ENCODE measurements at regions not wholly inside any gene's neighbourhood (a gene's known extent, or its start where the extent isn't known, plus 50 kb on each side); places are given as distances from the start of the nearest gene placed in this dataset.

DNA sequence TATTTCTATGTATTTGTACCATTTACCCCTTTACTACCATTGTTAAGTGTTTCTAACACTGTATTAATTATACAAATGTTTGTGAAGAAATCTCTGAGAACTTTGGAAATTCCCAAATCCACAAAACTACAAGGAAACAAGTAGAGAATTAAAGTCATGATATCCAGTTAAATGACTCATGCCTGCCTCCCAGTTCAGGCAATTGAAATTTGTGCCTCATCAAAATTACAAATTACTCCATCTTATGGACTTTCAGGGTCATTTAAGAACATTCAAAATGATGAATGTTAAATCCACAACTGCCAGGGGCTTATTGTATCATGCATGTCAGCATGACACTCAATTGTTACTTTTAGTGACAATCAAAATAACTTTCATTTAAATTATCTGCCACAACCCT, 282.4 kb downstream of the ZNF326 start:
- TF ChIP-seq, protein P1, sequence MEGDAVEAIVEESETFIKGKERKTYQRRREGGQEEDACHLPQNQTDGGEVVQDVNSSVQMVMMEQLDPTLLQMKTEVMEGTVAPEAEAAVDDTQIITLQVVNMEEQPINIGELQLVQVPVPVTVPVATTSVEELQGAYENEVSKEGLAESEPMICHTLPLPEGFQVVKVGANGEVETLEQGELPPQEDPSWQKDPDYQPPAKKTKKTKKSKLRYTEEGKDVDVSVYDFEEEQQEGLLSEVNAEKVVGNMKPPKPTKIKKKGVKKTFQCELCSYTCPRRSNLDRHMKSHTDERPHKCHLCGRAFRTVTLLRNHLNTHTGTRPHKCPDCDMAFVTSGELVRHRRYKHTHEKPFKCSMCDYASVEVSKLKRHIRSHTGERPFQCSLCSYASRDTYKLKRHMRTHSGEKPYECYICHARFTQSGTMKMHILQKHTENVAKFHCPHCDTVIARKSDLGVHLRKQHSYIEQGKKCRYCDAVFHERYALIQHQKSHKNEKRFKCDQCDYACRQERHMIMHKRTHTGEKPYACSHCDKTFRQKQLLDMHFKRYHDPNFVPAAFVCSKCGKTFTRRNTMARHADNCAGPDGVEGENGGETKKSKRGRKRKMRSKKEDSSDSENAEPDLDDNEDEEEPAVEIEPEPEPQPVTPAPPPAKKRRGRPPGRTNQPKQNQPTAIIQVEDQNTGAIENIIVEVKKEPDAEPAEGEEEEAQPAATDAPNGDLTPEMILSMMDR (conservative IDR thresholded peaks at IDR 0.05) = no peak
- H3K27ac ChIP-seq = no peak overlapping the region

DNA sequence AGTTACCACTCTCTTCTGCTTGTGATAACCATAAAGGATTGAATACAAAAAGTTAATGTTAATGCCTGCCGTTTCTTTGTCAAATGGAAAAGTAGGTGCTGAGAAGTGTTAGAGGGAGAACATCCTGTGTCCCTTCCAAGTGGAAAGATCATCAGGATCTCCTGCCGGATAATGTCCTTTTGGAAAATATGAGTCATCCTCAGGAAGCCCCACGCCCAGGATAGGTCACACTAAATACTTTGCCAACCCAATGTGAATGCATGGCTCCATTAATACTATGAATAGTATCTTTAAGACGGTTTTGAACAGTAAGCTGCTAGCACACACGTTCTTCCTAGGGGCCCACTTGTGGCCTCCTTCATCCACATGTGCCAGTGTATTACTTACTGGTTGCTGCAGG, 279.5 kb downstream of the ZNF326 start:
- H3K27ac ChIP-seq = no peak overlapping the region
- TF ChIP-seq, protein P1 (conservative IDR thresholded peaks at IDR 0.05) = no peak

DNA sequence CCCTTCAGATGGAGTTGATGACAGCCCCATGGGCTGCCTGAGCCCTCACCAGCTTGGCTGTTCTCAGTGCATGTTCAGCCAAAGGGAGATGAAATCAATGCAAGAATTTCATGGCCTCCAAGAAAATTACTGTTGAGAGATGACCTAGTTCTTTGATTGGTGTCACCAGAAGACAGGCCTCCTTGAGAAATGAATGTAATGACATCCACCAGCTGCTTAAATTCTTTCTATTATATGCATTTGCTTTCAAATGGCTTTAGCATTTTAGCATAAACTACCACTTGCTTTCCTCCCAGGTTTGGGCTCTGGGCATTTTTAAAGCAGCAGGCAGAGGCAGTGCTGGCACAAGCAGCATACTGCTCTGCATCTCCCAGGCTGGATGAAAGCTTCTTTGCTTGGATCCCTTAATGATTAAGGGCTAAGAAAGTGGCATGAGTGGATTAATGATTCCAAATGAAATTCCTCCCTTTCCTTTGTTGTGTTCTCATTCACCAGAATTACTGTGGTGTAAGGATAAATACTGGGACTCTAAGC, 278.4 kb downstream of the ZNF326 start:
- TF ChIP-seq, protein P1 (conservative IDR thresholded peaks at IDR 0.05) = no peak

DNA sequence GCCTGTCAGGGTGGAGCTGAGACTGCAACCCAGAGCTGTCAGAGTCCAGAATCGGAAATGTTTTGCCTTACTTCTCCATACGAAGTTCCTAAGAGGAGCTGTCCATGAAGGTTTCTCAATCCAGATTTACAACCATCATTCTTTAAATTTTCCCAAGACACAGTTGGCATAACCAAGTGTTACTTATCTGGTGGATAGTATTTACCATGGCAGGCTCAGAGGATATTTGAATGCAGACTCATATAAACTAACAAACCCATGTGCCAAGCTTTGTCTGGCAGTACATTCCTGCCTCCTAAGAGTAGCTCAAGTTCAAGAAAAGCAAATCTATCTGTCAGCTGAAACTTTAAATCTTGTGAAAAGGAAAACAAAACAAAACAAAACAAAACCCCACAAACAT, 267.9 kb downstream of the ZNF326 start:
- TF ChIP-seq, protein P1 (conservative IDR thresholded peaks at IDR 0.05) = no peak
- H3K27ac ChIP-seq = no peak overlapping the region

More for the DNA sequence above, 278.4 kb downstream of the ZNF326 start:
- H3K27ac ChIP-seq = no peak overlapping the region

DNA sequence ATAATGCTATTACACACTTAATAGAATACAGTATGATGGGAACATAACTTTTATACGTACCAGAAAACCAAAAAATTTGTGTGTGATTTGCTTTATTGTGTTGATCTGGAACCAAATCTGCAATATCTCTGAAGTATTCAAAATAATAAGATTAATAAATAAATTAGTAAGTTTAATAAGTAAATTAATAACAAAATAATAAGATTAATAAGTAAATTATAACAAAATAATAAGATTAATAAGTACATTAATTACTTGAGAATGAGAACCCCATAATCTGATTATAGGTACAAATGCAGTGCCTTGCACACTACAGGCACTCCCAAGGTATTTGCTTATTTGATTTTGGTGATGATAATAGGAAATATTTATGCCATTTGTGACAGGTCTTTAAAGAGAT, 267.4 kb downstream of the ZNF326 start:
- no peak overlapping the region for H3K27ac ChIP-seq
- TF ChIP-seq, protein P1 (conservative IDR thresholded peaks at IDR 0.05) = no peak

- no peak overlapping the region for H3K27ac ChIP-seq
- TF ChIP-seq, protein P1 (conservative IDR thresholded peaks at IDR 0.05) = no peak
Measured at GRCh38 chr1:90246069-90246468, 251.2 kb downstream of the ZNF326 start.

DNA sequence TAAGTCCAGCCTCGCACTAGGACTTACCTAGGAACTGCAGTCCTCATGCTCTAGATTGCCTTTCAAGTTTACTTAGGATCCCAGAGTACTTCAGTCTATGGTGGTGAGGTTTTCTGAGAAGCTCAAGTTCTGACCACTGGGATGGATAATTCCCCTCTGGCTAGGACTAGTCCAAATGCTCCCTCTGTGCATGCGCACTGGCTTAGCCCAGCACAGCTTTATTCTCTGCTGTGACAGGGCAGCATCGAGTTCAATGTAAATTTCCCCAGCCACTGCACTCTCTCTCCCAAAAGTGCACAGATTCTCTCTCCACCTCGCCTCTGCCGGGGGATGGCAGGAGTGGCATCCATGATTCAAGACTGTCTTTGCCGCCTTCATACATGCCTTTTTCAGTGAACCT, 241.6 kb downstream of the ZNF326 start:
- TF ChIP-seq, protein P1 (conservative IDR thresholded peaks at IDR 0.05) = no peak
- no peak overlapping the region for H3K27ac ChIP-seq

Data from VCaP (cell line).